Calu3 (cell line): ENCODE measurements at regions not wholly inside any gene's neighbourhood (a gene's known extent, or its start where the extent isn't known, plus 50 kb on each side); places are given as distances from the start of the nearest gene placed in this dataset.

Experiments used
- BruUV-seq: library from RNA; stranded (reverse); fragments of 400-500 nt; replicated peaks from 2 replicates; lab custom pipeline; 2021; lab: Mats Ljungman, UMichigan
- CTCF ChIA-PET: fragments of 300-600 bp; sonication (Branson Sonifier 250); formaldehyde crosslinking; loops from one replicate; lab custom pipeline; 2022; ENCODE audit warnings: antibody characterized with exemption; lab: Charles Lee
- DNase-seq: peaks from one replicate; pipeline ENCODE4 v3.0.0; 2022
- H3K27ac Mint-ChIP-seq: one replicate; pipeline ENCODE4 v1.8.0; 2022; ENCODE audit warnings: mixed read lengths; ENCODE audit not compliant: unreplicated experiment
- H3K27me3 Mint-ChIP-seq: one replicate; pipeline ENCODE4 v1.8.0; 2022; ENCODE audit warnings: mixed read lengths; ENCODE audit not compliant: unreplicated experiment
- H3K36me3 Mint-ChIP-seq: one replicate; pipeline ENCODE4 v1.8.0; 2022; ENCODE audit warnings: mild to moderate bottlenecking, moderate library complexity, mixed read lengths; ENCODE audit not compliant: insufficient read depth, unreplicated experiment
- H3K4me1 Mint-ChIP-seq: one replicate; pipeline ENCODE4 v1.8.0; 2022; ENCODE audit warnings: mild to moderate bottlenecking, low read depth, mixed read lengths; ENCODE audit not compliant: unreplicated experiment
- H3K4me3 Mint-ChIP-seq: one replicate; pipeline ENCODE4 v1.8.0; 2022; ENCODE audit warnings: mild to moderate bottlenecking, low read depth, moderate library complexity, mixed read lengths; ENCODE audit not compliant: unreplicated experiment
- H3K9me3 Mint-ChIP-seq: one replicate; pipeline ENCODE4 v1.8.0; 2022; ENCODE audit warnings: low read depth, mixed read lengths; ENCODE audit not compliant: unreplicated experiment
- intact Hi-C: fragments of 100-400 bp; cut with micrococcal nuclease; formaldehyde crosslinking; loops from one replicate; pipeline ENCODE4 v1.10.0; 2022; ENCODE audit not compliant: unreplicated experiment
- TF ChIP-seq, protein P1 (sequence below): fragments of 200-600 bp; IDR thresholded peaks from one replicate; pipeline ENCODE4 v1.8.0; 2022; ENCODE audit warnings: antibody characterized with exemption; ENCODE audit not compliant: unreplicated experiment

DNA sequence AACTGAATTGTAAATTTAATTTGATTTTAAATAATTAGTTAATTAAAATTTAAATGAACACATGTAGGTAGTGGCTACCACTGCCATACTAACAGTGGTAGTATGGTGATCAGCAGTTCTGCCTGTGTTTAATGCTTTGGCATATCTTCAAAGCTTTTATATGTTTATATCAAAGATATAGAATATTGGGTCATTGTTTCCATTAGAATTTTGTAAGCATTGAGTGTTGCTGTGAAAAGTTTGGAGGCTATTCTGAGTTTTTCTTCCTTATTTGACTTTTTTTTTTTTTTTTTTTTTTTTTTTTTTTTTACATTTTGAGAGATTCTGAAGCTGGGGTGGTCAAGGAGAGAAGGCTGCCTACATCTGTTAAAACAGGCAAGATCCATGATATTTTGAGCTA lies 134.2 kb downstream of the SPATA31D1 start:
- Mint-ChIP-seq H3K9me3 (no peaks in the 10 kb centered on the region), H3K4me3 (no peak overlapping the region), H3K27me3 (no peaks in the 10 kb centered on the region), H3K4me1 (no peaks in the 10 kb centered on the region), H3K36me3 (no peaks in the 10 kb centered on the region), H3K27ac (no peak overlapping the region)
- no TSS peak for BruUV-seq
- TF ChIP-seq, protein P1, sequence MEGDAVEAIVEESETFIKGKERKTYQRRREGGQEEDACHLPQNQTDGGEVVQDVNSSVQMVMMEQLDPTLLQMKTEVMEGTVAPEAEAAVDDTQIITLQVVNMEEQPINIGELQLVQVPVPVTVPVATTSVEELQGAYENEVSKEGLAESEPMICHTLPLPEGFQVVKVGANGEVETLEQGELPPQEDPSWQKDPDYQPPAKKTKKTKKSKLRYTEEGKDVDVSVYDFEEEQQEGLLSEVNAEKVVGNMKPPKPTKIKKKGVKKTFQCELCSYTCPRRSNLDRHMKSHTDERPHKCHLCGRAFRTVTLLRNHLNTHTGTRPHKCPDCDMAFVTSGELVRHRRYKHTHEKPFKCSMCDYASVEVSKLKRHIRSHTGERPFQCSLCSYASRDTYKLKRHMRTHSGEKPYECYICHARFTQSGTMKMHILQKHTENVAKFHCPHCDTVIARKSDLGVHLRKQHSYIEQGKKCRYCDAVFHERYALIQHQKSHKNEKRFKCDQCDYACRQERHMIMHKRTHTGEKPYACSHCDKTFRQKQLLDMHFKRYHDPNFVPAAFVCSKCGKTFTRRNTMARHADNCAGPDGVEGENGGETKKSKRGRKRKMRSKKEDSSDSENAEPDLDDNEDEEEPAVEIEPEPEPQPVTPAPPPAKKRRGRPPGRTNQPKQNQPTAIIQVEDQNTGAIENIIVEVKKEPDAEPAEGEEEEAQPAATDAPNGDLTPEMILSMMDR = no peak
- intact Hi-C loops = no loop called here
- no peak for DNase-seq
- CTCF ChIA-PET = no interaction called here

DNA sequence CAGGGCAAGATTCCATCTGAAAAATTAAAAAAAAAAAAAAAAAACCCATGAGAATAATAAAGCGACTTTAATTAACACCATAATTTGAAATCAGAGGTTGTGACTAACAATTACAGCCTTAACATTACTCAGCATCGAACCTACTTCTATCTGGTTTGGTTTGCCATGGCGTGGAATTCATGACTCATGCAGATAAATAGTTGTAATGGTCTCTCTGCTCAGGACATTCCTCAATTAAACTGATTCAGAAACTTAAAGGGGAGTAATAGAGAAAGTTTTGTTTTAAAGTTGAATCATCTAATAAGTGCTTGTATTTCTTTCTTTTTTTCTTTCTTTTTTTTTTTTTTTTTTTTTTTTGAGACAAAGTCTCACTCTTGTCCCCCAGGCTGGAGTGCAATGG lies 135.5 kb downstream of the SPATA31D1 start:
- no peak overlapping the region for H3K27ac Mint-ChIP-seq
- DNase-seq = no peak
- intact Hi-C loops = no loop called here
- no peaks in the 10 kb centered on the region for H3K27me3 Mint-ChIP-seq
- H3K36me3 Mint-ChIP-seq = no peaks in the 10 kb centered on the region
- no peak overlapping the region for H3K4me3 Mint-ChIP-seq
- TF ChIP-seq, protein P1 = no peak
- CTCF ChIA-PET = no interaction called here
- no peaks in the 10 kb centered on the region for H3K4me1 Mint-ChIP-seq
- H3K9me3 Mint-ChIP-seq = no peaks in the 10 kb centered on the region
- no TSS peak for BruUV-seq

DNA sequence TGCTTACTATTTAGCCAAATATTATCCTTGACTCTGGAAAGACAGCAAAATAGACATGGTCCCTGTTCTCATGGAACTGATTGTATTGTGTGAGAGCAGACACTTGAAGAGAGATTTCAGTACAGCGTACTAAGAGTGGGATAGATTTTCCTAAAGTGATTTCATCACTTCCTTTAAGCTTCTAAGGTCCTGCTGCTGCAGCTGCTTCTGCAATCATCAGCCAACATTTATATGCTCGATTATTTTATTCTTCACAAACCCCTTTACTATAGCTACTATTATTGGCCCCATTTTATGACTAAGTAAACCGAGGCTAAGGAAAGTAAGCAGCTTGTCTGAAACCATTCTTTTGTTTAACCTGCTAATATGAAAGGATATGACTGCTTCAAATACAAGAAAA lies 137.7 kb downstream of the SPATA31D1 start:
- no peaks in the 10 kb centered on the region for H3K27me3 Mint-ChIP-seq
- no peak for DNase-seq
- no peaks in the 10 kb centered on the region for H3K9me3 Mint-ChIP-seq
- no TSS peak for BruUV-seq
- intact Hi-C loops = no loop called here
- H3K4me1 Mint-ChIP-seq = no peaks in the 10 kb centered on the region
- no peak overlapping the region for H3K4me3 Mint-ChIP-seq
- CTCF ChIA-PET = no interaction called here
- TF ChIP-seq, protein P1 = no peak
- no peak overlapping the region for H3K27ac Mint-ChIP-seq
- no peaks in the 10 kb centered on the region for H3K36me3 Mint-ChIP-seq

DNA sequence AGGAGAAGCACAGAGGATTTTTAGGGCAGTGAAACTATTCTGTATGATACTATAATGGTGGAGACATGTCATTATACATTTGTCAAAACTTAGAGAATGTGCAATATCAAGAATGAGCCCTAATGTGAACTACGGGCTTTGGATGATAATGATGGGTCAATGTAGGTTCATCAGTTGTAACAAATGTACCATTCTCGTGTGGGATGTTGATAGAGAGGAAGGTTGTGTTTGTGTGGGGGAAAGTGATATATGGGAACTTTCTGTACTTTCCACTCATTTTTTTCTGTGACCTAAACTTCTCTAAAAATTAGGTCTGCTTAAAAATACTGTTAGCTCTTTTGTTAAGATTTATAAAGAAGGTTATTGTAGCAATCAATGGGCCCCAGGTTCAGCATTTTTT lies 138.9 kb downstream of the SPATA31D1 start:
- TF ChIP-seq, protein P1 = no peak
- BruUV-seq = no TSS peak
- H3K4me3 Mint-ChIP-seq = no peak overlapping the region
- CTCF ChIA-PET = no interaction called here
- no peaks in the 10 kb centered on the region for H3K9me3 Mint-ChIP-seq
- no peak for DNase-seq
- intact Hi-C loops = no loop called here
- no peak overlapping the region for H3K27ac Mint-ChIP-seq
- no peaks in the 10 kb centered on the region for H3K27me3 Mint-ChIP-seq
- H3K4me1 Mint-ChIP-seq = no peaks in the 10 kb centered on the region
- H3K36me3 Mint-ChIP-seq = no peaks in the 10 kb centered on the region
